H1 (cell line): ENCODE measurements at regions not wholly inside any gene's neighbourhood (a gene's known extent, or its start where the extent isn't known, plus 50 kb on each side); places are given as distances from the start of the nearest gene placed in this dataset.

Experiments used
- EP300 ChIP-seq, 2 experiments: IDR thresholded peaks; 1 replicate in 1 of 2; 2 replicates in 1 of 2; pipeline ENCODE4 v1.6.1; 2011 to 2012; ENCODE audit warnings: low read depth in 2 of 2, low read length in 2 of 2, mild to moderate bottlenecking in 2 of 2, borderline replicate concordance in 1 of 2, inconsistent platforms in 1 of 2, moderate library complexity in 1 of 2
- EZH2 ChIP-seq: fragments of 200-600 bp; sonication (generic); IDR thresholded peaks from 2 replicates; pipeline ENCODE4 v1.7.1; 2012; ENCODE audit warnings: low read depth, mild to moderate bottlenecking, moderate library complexity, low read length, inconsistent platforms; ENCODE audit not compliant: severe bottlenecking
- KDM5A ChIP-seq: fragments of 200-600 bp; IDR thresholded peaks from 2 replicates; pipeline ENCODE4 v1.7.1; 2012; ENCODE audit warnings: mild to moderate bottlenecking, low read length, inconsistent platforms, mixed read lengths
- MAFK ChIP-seq: IDR thresholded peaks from 2 replicates; pipeline ENCODE4 v1.6.1; 2012; ENCODE audit warnings: low read depth, mild to moderate bottlenecking, improper control_type of control experiment, low read length
- NRF1 ChIP-seq: IDR thresholded peaks from 2 replicates; pipeline ENCODE4 v1.6.1; 2011; ENCODE audit warnings: mild to moderate bottlenecking, low read depth, low read length, improper control_type of control experiment
- POLR2A ChIP-seq, 2 experiments: IDR thresholded peaks; 1 replicate in 1 of 2; 2 replicates in 1 of 2; pipeline ENCODE4 v1.6.1; 2011; ENCODE audit warnings: low read depth in 2 of 2, low read length in 2 of 2, mild to moderate bottlenecking in 2 of 2; ENCODE audit errors: control extremely low read depth in 1 of 2
- POLR2AphosphoS5 ChIP-seq: IDR thresholded peaks from 2 replicates; pipeline ENCODE4 v1.6.1; 2011; ENCODE audit warnings: low read depth, low read length
- POU5F1 ChIP-seq: IDR thresholded peaks from 2 replicates; pipeline ENCODE4 v1.6.1; 2011; ENCODE audit warnings: low read depth, mild to moderate bottlenecking, low read length, moderate library complexity
- RNF2 ChIP-seq: fragments of 200-900, 300-1000 bp; sonication (generic); IDR thresholded peaks from 2 replicates; pipeline ENCODE4 v1.7.1; 2016; ENCODE audit warnings: borderline replicate concordance, low read depth, mild to moderate bottlenecking, antibody characterized with exemption, low read length; ENCODE audit not compliant: poor library complexity, severe bottlenecking; ENCODE audit errors: missing control alignments
- SIN3A ChIP-seq, 2 experiments: IDR thresholded peaks in 1 of 2; conservative IDR thresholded peaks in 1 of 2; 2 replicates each; pipeline ENCODE4 v1.6.1; 2011 to 2012; ENCODE audit warnings: low read length in 2 of 2, improper control_type of control experiment in 1 of 2, low read depth in 1 of 2, mild to moderate bottlenecking in 1 of 2
- SP1 ChIP-seq: IDR thresholded peaks from 2 replicates; pipeline ENCODE4 v1.6.1; 2011; ENCODE audit warnings: low read depth, low read length
- TF ChIP-seq, protein P1 (sequence below), 3 experiments: IDR thresholded peaks; 1 replicate in 2 of 3; 2 replicates in 1 of 3; pipeline versions ENCODE4 v1.5.1 to v1.6.1; 2011; ENCODE audit warnings: low read length in 3 of 3, mild to moderate bottlenecking in 3 of 3, inconsistent platforms in 2 of 3, low read depth in 1 of 3, moderate library complexity in 1 of 3; ENCODE audit not compliant: insufficient read depth in 1 of 3; ENCODE audit errors: control extremely low read depth in 1 of 3
- TF ChIP-seq, protein P2 (sequence below): IDR thresholded peaks from 2 replicates; pipeline ENCODE4 v1.6.1; 2011; ENCODE audit warnings: low read length, improper control_type of control experiment

DNA sequence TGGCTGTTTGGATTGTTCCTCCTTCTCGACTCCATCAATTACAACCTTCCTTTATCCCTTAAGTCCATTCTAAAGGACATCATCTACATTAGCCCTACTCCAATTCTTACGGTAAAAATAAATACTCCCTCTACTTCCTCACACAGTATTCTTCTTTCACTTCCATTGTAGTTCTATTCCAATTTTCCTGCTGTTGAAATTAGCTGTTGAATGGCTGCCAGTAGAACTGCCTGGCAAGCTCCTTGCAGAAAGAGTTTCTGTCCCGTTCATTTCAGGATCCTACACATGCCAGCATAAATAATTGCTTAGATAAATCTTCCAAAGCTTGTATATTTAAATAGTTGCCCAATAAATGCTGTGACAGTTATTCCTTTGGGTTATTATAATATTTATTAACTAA, 459.3 kb upstream of the TRIB2 start:
- TF ChIP-seq, protein P1, sequence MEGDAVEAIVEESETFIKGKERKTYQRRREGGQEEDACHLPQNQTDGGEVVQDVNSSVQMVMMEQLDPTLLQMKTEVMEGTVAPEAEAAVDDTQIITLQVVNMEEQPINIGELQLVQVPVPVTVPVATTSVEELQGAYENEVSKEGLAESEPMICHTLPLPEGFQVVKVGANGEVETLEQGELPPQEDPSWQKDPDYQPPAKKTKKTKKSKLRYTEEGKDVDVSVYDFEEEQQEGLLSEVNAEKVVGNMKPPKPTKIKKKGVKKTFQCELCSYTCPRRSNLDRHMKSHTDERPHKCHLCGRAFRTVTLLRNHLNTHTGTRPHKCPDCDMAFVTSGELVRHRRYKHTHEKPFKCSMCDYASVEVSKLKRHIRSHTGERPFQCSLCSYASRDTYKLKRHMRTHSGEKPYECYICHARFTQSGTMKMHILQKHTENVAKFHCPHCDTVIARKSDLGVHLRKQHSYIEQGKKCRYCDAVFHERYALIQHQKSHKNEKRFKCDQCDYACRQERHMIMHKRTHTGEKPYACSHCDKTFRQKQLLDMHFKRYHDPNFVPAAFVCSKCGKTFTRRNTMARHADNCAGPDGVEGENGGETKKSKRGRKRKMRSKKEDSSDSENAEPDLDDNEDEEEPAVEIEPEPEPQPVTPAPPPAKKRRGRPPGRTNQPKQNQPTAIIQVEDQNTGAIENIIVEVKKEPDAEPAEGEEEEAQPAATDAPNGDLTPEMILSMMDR (IDR thresholded peaks at IDR 0.05; ENCODE audit: control extremely low read depth in 1 of 3, insufficient read depth in 1 of 3, low read depth in 1 of 3, low read length in 3 of 3) = no peak
- TF ChIP-seq EZH2 = no peak
- no peak for TF ChIP-seq SP1
- TF ChIP-seq POLR2A (IDR thresholded peaks at IDR 0.05; ENCODE audit: control extremely low read depth in 1 of 2, low read depth in 2 of 2, low read length in 2 of 2) = no peak
- no peak for TF ChIP-seq RNF2
- TF ChIP-seq POLR2AphosphoS5 = no peak
- no peak for TF ChIP-seq SIN3A (conservative IDR thresholded peaks at IDR 0.05 in 1 of 2, IDR thresholded peaks at IDR 0.05 in 1 of 2; ENCODE audit: low read depth in 1 of 2, low read length in 2 of 2)
- TF ChIP-seq KDM5A = no peak
- TF ChIP-seq POU5F1 = no peak
- TF ChIP-seq MAFK = no peak
- TF ChIP-seq EP300 (IDR thresholded peaks at IDR 0.05; ENCODE audit: borderline replicate concordance in 1 of 2, low read depth in 2 of 2, low read length in 2 of 2) = no peak
- TF ChIP-seq, protein P2, sequence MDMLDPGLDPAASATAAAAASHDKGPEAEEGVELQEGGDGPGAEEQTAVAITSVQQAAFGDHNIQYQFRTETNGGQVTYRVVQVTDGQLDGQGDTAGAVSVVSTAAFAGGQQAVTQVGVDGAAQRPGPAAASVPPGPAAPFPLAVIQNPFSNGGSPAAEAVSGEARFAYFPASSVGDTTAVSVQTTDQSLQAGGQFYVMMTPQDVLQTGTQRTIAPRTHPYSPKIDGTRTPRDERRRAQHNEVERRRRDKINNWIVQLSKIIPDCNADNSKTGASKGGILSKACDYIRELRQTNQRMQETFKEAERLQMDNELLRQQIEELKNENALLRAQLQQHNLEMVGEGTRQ = no peak
- no peak for TF ChIP-seq NRF1
